ENCODE measurements at regions not wholly inside any gene's neighbourhood (a gene's known extent, or its start where the extent isn't known, plus 50 kb on each side); places are given as distances from the start of the nearest gene placed in this dataset.

DNA sequence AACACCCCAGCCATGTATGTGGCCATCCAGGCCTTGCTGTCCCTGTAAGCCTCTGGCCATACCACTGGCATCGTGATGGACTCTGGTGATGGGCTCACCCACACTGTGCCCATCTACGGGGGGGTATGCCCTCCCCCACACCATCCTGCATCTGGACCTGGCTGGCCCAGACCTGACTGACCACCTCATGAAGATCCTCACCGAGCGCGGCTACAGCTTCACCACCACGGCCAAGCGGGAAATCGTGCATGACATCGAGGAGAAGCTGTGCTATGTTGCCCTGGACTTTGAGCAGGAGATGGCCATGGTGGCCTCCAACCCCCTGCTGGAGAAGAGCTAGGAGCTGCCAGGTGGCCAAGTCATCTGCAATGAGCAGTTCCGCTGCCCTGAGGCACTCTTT, 80.4 kb upstream of the ZCCHC2 start:
- TF ChIP-seq, protein P1, sequence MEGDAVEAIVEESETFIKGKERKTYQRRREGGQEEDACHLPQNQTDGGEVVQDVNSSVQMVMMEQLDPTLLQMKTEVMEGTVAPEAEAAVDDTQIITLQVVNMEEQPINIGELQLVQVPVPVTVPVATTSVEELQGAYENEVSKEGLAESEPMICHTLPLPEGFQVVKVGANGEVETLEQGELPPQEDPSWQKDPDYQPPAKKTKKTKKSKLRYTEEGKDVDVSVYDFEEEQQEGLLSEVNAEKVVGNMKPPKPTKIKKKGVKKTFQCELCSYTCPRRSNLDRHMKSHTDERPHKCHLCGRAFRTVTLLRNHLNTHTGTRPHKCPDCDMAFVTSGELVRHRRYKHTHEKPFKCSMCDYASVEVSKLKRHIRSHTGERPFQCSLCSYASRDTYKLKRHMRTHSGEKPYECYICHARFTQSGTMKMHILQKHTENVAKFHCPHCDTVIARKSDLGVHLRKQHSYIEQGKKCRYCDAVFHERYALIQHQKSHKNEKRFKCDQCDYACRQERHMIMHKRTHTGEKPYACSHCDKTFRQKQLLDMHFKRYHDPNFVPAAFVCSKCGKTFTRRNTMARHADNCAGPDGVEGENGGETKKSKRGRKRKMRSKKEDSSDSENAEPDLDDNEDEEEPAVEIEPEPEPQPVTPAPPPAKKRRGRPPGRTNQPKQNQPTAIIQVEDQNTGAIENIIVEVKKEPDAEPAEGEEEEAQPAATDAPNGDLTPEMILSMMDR (IDR thresholded peaks at IDR 0.05; ENCODE audit: insufficient read depth, low read length) = no peak
- no peak for DNase-seq (ENCODE audit: low read depth)
- H3K4me3 ChIP-seq (ENCODE audit: low read depth, low read length) = no peak overlapping the region

DNA sequence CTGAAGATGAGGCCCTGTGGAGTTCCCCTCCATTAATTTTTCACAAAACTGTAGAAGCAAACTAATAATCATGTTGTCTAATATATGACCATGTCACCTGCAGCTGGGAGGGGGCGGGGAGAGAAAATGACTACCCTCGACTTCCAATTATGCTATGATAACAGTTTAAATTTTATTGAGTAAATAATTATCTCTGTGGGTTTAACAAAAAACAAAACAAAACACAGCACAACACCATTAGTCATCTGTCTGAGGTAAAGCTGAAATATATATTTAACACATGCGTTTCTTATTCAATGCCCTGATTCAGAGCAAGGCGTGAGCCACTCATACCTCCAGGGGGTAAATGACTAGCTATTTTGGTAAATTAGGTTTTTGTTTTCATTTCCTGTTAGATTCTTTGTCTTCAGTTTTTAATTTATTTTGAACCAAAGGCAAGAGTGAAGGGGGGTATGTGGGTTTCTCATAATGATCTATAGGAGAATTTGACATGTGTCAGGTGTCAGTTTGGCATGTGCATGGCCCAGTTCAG, 77.4 kb upstream of the ZCCHC2 start:
- no peak for DNase-seq (ENCODE audit: low read depth)
- TF ChIP-seq, protein P1 (IDR thresholded peaks at IDR 0.05; ENCODE audit: insufficient read depth, low read length) = no peak

DNA sequence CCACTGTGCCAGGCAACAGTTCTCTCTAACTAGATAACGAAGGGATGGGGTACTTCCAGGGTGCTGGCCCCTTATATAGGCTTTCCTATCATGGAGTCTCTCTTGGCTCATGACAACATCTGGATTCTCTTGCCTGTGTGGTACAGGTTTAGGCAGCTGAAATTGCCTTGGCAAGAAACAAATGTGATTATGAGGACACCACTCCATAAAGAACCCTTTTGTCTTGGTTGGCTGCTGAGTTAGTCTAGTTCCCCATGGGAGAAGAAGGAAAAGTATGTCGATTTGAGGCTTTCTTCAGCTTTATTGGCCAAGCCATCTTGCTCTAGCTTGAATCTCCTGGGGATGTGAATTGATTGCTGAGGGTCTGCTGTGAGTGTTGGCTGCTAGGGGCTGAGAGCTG, 76.3 kb upstream of the ZCCHC2 start:
- no peak for DNase-seq (ENCODE audit: low read depth)
- TF ChIP-seq, protein P1 (IDR thresholded peaks at IDR 0.05; ENCODE audit: insufficient read depth, low read length) = no peak
- H3K4me3 ChIP-seq (ENCODE audit: low read depth, low read length) = no peak overlapping the region

More for the DNA sequence above, 77.4 kb upstream of the ZCCHC2 start:
- H3K4me3 ChIP-seq (ENCODE audit: low read depth, low read length) = no peak overlapping the region

- TF ChIP-seq, protein P1 (IDR thresholded peaks at IDR 0.05; ENCODE audit: insufficient read depth, low read length) = no peak
- H3K4me3 ChIP-seq (ENCODE audit: low read depth, low read length) = no peak overlapping the region
- DNase-seq (ENCODE audit: low read depth) = no peak
Observed at GRCh38 chr18:62447652-62448051, 75.2 kb upstream of the ZCCHC2 start.

DNA sequence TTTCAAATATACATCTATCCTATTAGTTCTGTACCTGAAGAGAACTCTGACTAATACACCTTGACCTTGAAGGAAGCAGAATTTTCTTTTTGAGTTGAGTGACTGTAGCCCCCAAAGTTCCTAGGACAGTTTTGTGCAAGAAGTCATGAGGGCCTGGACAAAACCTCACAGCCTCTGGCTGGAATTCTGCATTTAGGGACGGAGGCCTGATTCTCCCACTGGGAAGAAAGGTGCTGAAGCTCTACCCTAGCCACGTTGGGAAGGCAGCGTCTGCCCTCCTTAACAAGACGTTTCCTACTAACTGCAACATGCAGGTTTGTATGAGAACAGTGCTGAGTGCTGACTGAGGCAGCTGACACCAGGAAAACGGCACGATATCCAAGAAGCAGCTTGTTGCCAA, 74.4 kb upstream of the ZCCHC2 start:
- H3K4me3 ChIP-seq (ENCODE audit: low read depth, low read length) = no peak overlapping the region
- TF ChIP-seq, protein P1 (IDR thresholded peaks at IDR 0.05; ENCODE audit: insufficient read depth, low read length) = no peak
- DNase-seq (ENCODE audit: low read depth) = no peak

GRCh38 chr18:62449490-62450104, 73.2 kb upstream of the ZCCHC2 start:
- TF ChIP-seq, protein P1 (IDR thresholded peaks at IDR 0.05; ENCODE audit: insufficient read depth, low read length) = no peak
- H3K4me3 ChIP-seq (ENCODE audit: low read depth, low read length) = no peak overlapping the region
- DNase-seq (ENCODE audit: low read depth) = no peak

DNA sequence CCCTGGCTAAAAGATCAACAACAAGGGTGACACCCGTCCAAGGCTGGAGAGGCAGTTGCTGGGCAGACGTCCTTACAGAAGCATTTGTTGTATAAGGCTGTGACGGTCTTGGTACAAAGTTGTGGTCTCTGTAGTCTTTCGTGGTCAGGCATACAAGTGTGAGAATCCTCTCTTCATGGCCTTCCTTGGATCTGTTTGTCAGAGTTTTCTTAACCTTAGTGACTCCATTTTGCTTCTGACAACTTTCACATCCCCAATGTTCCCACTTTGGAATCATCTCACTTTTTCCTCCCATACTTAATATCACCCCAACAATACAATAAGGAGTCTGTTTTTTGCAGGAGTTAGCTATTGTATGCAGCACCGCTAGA, 72.7 kb upstream of the ZCCHC2 start:
- TF ChIP-seq, protein P1 (IDR thresholded peaks at IDR 0.05; ENCODE audit: insufficient read depth, low read length) = no peak
- no peak overlapping the region for H3K4me3 ChIP-seq (ENCODE audit: low read depth, low read length)
- DNase-seq (ENCODE audit: low read depth) = no peak

All from fibroblast of the aortic adventitia (primary cell).